HG03097 (cell line): ENCODE measurements at regions not wholly inside any gene's neighbourhood (a gene's known extent, or its start where the extent isn't known, plus 50 kb on each side); places are given as distances from the start of the nearest gene placed in this dataset.

Experiments used
- ATAC-seq: cut with Tn5 transposase; IDR thresholded peaks from one replicate; pipeline ENCODE4 v1.9.1; 2021; ENCODE audit not compliant: unreplicated experiment, low FRiP score

- no peak for ATAC-seq
These were observed 77.0 kb upstream of the MAP1B start for GRCh38 chr5:72030237-72030636.

- ATAC-seq, result no peak
These were observed 74.5 kb upstream of the MAP1B start for GRCh38 chr5:72032788-72033187.

- no peak for ATAC-seq
These were observed 72.5 kb upstream of the MAP1B start for GRCh38 chr5:72034770-72035169.

- ATAC-seq, result no peak
These were observed 71.4 kb upstream of the MAP1B start for GRCh38 chr5:72035831-72036230.

GRCh38 chr5:72036951-72037350 is 70.3 kb upstream of the MAP1B start:
- ATAC-seq, result no peak

GRCh38 chr5:72040513-72040912 is 66.8 kb upstream of the MAP1B start:
- no peak for ATAC-seq

GRCh38 chr5:72041654-72042053 is 65.6 kb upstream of the MAP1B start:
- ATAC-seq, result no peak

- no peak for ATAC-seq
These were observed 65.2 kb upstream of the MAP1B start for GRCh38 chr5:72042097-72042496.

- no peak for ATAC-seq
These were observed 61.6 kb upstream of the MAP1B start for GRCh38 chr5:72045692-72046091.

GRCh38 chr5:72046106-72046505 is 61.2 kb upstream of the MAP1B start:
- ATAC-seq, result no peak

- no peak for ATAC-seq
These were observed 51.6 kb upstream of the MAP1B start for GRCh38 chr5:72055636-72056035.
